Effector CD8-positive, alpha-beta T cell (primary cell): ENCODE measurements at regions not wholly inside any gene's neighbourhood (a gene's known extent, or its start where the extent isn't known, plus 50 kb on each side); places are given as distances from the start of the nearest gene placed in this dataset.

Experiments used
- DNase-seq: peaks from one replicate; lab custom pipeline; 2025; lab: John Stamatoyannopoulos, UW

DNA sequence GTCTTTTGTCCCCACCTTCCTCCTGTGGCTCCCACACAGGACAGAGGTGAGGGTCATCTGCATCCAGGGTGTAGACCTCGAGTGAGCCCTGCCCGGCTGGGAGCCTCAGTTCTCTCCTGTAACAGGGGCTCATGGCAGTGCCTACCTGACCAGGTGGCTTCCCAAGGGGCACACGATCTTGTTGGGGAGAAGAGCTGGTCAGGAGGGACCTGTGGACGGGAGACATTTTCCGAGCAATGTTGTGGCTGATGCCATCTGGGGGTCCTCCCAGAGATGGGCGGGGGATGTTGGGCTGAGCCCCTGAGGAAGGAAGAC, 51.9 kb downstream of the CEBPB start:
- no peak for DNase-seq

DNA sequence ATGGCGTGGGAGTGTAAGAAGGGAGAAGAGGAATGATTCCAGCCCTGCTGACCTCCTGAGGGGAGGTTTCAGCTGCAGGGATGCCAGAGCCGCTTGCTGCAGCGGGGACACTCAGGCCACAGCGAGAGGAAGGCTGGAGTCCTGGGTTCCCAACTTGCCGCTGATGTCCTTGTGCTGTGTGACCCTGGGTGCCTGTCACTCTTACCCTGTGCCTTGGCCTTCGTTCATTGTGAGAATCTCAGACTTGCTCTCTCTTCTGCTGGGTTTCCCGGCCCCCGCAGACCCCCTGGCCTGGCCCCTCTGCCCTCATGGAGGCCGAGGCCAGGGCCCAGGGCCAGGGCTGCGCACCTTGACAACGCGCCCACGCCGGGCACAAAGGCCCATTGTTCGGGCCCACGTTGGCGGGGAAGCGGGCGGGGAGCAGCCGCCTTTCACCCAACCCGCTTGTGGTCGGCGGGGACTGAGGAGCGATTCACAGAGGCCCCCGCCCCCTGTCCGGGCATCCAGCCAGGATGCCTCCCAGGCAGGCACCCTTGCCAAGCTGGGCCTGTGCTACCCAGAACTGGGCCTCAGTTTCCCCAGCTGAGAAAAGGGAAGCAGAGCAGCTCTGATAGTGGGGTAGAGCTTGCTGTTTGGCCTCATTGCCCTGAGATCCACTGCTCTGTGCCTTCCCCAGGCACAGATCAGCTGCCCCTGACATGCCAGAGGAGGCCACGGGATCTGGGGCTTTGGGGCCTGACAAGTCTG, 52.4 kb downstream of the CEBPB start:
- DNase-seq = no peak

DNA sequence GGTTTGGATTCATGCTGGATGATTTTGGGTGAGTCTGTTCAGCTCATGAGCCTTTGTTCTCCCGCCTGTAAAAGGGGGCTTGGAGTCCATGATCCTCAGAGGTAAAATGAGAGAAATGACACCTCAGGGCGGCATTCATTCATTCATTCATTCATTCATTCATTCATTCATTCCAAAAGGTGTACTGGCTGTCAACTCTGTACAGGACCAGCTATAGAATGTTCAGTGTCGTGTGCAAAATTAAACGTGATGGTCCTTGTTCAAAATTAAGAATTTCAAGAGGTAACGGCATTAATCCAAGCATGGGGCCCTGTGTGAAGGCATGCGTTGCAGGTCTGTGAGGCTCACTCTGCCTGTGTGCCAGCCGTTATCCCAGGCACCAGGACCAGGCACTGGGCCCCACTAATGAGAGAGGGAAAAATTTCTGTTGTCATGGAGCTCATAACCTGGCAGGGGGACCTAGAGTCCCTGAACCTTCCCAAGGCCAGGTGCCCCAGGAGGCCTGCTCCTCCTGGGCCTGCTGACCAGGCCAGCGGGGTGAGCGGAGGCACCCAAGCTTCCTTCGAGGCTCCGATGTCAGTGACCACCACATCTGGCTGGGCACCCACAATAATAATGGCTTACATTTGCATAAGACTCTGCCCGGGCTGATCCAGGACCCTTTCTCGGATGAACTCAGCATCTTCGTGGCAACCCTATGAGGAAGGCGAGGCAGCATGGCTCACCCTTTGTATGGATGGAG, 53.2 kb downstream of the CEBPB start:
- DNase-seq = no peak

DNA sequence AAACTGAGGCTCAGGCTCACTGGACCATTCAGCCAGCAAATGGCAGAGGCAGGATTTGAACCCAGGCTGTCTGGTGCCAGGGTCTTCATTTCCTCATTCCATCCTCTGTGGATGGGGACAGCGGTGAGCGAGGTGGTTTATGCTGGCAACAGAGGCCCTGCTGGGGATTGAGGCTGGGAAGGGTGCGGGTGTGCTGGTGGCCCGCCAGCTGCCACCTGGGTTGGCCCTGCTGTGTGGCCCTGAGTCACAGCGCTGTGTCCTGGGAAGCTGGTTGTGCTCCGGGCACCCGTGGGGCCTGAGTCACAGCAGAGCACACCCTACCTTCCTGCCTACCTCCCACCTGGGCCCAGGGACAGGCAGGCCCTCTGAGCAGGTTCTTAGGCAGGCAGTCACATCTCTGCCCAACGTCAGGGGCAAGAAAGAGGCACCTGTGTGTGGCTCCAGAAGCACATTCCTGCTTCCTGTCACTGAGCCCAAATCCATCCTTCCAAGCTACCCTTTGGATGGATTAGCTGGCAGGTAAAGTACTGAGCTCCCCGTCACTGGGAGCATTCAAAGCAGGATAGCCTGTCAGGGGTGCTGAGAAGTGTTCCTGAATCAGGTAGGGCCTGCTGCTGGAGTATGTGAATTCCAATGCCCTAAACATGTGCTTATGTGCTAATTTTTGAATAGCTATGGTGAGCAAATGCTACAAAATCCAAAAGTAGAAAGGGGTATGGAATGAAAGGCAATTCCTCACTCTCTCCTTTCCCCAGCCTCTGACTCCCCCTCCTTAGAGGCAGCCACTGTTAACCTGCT, 53.9 kb downstream of the CEBPB start:
- no peak for DNase-seq

DNA sequence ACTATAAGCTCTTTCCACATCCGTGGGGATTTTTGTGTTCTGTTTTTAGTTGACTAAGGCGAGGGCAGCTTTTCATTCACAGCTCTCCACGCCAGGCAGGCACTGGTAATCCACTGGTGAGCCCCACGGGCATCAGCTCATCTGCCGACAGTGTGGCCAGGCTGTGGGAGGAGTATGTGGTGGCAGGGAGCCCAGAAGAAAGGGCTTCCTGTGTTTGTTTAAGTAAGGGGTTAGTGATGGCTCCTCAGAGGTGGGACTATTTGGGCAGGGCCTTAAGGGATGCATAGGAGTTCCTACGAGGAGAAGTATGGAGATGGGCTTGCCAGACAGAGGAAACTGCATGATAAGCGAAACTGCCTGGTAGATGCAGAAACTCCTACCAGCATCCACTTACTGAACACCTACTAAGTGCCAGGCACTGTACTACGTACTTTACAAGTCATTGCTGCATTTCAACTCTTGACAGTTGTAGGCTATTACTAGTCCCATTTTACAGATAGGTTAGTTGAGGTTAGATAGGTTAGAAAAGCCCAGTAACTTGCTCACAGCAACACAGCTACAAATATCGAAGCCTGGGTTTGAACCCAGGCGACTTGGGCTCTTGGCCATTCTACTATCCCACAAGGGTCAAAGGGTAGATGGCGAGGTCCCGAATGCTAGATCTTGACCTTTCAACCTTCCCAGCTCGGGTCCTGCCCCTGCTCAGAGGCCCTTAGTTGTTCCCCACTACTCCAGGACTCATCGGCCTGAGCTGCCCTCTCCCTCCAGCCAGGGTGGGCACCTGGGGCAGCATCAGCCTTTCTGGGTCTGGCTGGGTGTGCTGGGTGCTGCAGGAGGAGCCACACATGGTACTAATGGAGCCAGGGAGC, 55.1 kb downstream of the CEBPB start:
- no peak for DNase-seq

DNA sequence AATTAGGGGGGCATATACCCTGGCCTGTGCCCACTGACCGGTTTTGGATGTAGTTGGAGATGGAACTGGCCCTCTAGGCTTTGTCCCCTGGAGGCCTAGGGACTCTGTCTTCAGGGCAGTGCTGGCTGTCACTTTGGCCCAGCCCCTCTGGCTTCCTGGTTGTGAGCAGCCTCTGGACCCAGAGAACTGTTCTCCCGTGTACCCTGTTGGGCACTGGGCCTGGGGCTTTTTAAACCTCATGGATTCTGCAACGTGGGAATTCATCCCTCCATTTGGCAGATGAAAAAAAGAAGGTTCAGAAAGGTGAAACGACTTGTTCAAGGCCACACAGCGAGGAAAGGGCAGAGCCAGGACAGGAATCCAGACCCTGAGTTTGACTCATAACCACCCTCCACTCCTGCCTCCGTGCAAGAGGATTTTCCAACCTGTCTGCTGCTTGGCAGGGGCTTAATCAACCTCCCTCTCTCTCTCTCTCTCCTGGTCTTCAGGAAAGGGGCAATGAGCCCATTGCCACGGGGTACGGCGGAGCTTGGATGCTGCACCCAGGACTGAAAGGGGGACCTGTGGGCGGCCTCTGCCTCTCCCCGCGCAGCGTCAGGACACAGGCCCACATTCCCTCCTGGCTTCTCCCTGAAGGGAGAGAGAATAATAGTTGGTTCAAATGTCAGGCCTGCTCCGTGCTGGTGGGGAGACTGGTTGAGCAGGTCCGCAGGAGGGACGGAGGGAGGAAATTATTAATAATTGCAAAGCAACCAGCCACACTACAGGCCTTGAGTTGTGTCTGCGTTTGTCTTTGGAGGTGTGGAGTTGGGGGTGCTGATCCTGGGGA, 56.0 kb downstream of the CEBPB start:
- no peak for DNase-seq

DNA sequence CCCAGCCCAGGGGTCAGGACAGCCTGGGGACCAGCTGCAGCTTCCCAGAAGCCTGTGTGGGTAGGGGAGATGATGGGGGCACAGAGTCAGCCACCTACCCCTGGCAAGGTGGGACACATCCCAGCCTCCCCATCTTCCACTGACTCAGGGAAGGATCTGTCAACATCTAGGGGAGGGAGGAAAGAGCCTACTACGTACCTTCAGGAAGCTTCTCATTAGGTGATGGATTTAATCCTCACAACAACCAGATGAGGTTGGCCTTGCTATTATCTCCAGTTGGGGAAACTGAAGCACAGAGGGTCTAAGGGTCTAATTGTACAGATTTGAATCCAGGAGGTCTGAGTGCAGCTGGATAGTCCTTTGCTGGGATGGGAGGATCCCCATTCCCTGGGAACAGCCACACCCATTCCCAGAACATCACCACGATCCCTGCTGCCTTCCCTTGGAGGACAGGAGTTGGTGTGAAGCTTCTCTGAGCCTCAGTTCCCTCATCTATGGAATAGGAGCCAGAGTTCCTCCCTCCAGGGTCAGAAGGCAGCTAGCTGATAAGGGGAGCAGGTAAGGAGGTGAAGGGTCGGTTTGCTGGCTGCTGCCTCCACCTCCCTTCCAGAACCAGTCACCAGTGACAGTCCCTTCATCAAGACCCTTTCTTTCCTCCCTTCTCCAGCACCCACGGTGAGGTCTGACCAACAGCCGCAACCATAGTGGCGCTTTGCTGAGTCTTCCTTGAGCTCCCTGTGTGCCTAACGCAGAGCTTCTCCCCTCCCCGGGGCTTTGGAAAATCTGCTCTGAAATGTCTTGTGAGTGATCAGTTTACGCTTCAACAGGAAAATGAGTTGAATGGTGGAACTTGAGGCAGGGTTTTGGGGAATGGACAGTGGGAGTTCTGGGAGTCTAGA, 56.8 kb downstream of the CEBPB start:
- no peak for DNase-seq

DNA sequence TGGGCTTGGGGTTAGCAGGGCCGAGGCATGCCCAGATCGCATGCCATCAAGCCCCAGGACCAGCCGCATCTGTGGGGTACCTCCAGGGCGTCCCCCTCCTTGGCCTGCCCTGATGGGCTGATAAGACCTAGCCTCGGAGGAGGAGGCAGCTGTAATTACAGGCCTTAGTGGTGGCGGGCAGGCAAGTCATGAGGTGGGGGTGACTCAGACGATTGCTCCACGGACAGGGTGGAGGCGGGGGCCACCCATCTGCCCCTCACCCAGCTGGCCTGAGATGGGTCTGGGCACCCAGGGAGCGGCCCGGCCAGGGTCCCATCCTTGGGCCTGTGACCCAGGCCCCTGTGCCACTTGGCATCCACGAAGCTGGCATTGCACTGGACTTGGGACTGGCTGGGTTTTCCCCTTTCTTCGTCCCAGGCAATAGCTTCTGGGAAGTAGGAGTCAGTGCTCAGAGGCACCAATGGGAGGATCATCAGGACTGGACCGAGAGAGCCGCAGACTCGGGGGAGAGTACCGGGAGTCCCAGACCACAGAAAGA, 57.5 kb downstream of the CEBPB start:
- no peak for DNase-seq

DNA sequence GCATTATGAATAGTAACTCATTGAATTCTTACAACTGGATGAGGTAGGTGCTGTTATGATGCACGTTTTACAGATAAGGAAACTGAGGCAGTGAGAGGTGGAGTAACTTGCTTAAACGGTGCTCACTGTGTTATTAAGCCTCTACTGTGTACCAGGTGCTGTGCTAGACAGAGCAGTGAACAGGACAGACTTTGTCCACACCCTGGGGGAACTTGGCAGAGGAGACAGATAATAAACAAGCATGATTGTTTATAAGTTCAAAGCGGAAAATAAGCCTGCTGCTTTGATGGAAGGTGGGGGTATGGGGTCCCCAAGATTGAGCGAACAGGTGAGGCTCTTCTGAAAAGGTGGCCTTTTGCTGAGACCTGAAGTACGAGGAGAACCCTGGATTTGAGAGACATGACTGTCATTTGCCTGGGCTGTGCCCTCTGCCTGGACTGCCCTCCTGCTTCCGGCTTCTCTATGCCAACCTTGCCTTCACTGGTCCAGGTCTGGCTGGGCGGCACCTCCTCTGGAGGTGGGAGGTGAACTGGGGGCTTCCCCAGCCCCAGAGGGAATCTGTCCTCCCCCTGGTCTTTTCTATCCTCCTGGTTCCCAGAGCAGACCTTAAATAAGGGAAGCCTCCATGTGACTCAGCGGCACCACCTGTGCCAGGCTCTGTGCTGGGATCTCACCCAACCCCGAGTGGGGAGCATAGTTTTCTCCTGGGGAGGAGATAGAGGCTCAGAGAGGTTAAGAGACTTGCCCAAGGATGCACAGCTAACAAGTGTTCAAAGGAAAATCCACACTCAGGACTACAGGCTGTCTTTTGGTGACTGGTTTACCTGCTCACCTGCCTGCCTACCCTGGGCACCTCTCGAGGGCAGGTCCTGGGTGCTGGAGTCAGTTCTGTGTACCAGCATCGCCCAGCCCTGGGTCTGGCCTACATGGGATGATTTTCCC, 59.1 kb downstream of the CEBPB start:
- no peak for DNase-seq

DNA sequence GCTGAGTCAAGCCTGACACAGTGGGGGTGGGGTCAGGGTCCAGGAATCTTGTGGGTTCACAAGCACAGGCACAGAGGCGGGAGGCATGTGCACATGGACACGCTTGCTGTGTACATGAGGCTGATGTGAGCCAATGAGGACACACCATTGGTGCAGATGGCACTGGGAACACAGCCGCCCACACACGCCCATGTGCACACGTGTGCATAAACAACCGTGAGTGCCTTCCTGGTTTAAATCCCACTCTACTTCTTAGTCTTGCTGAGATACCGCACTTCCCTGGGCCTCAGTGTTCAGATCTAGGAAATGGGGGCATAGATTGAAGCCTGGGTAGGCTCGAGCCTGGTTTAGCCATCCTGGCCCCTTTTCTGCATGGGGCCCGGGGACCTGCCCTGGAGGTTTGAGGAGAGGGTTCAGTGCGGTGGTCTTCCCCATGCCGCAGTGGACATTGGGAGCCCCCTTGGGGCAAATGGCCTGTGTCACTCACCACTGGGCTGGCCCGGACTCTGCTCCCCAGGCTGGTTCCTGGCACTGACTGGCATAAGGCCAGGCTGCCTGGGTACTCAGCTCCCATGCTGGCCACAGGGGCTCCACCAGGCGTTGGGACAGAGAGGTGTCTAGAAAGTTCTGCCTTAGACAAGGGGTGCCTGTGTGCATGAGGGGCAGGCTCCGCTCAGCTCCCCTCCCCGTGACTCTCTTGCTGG, 60.2 kb downstream of the CEBPB start:
- DNase-seq = no peak

DNA sequence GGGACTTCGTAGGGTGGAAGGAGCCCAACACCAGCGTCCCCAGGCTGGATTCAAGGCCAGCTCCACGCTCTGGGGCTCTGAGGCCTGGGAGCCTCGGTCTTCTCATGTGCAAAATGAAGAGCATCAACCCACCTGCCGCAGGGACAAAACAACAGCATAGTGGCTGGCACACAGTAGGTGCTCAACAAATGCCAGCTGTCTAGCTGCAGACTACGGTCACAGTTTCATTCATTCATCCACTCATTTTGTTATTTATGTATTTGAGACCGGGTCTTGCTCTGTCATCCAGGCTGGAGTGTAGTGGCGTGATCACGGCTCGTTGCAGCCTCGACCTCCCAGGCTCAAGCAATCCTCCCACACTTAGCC, 60.7 kb downstream of the CEBPB start:
- no peak for DNase-seq

DNA sequence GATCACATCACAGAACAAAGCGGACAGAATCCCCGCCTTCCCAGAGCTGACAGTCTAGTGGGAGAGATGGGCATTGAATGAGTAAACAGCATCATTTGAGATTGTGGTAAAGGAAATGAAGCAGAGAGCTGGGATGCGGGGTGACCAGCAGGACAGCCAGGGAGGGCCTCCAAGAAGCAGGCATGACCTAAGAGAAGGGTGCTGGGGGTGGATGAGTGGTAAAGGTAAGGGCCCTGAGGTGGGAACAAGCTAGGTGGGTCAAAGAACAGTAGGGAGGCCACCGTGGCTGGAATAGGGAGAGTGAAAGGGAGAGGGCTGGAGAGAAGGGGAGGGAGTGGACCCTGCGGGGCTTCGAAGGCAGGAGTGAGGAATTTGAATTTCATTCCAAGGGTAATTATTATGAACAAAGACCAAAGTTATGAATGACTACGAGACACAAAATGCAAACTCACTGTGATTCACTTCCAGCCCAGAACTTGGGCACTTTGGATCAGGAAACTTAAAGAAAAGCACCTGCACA, 61.4 kb downstream of the CEBPB start:
- DNase-seq = no peak

DNA sequence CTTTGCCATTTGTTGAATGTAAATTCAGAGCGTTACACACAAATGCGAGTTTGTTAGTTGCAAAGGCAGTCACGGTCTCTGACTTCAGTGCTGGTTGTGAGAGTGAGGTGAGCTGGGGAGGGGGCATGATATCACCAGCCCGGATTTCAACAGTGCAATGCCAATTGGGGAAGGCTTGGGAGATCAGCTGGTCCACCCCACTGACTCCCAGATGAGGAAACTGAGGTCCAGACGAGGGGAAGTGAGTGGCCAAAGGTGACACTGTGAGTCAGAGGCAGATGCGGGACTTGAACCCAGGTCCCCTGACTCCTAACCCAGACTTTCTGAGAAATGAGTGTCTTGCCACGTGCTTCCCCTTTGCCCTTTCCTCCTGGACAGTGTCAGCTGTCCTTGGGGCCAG, 62.1 kb downstream of the CEBPB start:
- no peak for DNase-seq

DNA sequence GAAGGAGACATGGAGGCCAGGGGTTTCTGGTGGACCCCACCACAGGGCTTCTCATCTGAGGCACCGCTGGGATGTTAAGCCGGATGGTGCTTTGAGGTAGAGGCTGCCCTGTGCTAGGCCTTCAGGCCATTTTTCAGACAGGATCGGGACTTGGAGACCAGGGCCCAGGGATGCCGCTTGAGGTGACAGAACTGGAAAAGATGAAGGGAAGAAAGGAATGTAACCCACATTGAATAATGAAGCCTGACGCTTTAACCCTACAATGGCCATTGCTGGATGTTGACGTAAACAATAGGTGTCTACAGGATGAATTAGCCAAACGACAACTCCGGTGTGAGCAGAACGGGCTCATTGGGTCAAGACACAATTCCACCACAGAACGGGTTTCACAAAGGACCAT, 62.5 kb downstream of the CEBPB start:
- DNase-seq = no peak

DNA sequence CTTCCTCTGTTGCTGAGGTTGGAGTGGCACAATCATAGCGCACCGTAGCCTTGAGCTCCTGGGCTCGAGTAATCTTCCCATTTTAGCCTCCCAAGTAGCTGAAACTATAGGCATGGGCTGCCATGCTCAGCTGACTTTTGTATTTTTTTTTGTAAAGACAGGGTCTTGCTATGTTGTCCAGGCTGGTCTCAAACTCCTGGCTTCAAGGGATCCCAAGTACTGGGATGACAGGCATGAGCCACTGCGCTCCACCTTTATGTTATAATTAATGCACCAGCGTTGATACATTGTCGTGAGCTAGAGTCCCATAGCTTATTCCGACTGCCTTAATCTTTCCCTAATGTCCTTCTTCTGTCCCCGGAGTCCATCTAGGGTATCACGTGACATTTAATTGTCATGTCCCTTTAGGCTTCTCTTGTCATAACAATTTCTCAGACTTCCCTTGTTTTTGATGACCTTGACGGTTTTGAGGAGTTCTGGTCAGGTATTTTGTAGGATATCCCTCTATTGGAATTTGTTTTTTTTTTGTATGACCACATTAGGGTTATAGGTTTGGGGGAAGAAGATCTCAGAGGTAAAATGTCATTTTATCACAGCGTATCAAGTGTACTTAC, 63.9 kb downstream of the CEBPB start:
- no peak for DNase-seq

DNA sequence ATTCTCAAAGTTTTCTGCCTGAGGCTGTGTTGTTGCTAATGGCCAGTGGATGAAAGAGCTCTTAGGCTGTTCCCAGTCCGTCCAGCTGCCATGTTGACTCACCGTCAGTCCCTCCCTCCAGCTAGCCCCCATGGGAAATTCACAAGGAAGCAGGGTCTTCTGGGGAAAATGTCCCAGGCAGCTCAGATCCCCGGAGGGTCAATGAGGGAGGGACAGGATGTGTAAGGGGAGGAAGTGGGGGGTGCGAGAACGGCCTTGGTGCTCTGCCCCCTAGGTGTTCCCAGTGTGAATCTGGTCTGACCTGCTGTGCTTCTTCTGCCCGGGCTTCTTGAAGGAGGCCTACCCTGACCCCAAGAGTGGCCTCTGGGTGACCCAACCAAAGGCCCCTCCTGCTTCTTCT, 65.9 kb downstream of the CEBPB start:
- no peak for DNase-seq

DNA sequence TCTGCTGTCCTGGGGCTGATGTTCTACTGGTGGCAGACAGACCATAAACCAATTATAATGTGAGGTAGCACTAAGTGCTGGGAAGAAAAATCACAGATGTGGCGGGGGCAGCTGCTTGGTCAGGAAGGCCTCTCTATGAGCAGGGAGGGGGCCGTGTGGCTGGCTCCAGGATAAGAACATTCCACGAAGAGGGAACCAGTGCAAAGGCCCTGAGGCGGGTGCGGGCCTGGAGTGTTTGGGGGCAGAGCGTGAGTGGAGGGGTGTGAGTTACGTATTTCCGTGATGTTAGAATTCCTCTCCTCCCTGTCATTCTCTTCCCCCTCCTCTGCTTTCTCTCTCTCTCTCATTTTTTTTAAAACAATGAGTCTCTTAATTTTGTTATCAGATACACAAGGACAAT, 67.2 kb downstream of the CEBPB start:
- DNase-seq = no peak
